IPS DF 19.7 (cell line): ENCODE measurements at regions not wholly inside any gene's neighbourhood (a gene's known extent, or its start where the extent isn't known, plus 50 kb on each side); places are given as distances from the start of the nearest gene placed in this dataset.
A peak's percentile ranks its signal among the peaks of the same experiment; 100 is the strongest.

Experiments
- DNase-seq: peaks from one replicate; pipeline ENCODE4 v3.0.0-alpha.2; 2013; ENCODE audit warnings: low read depth, low spot score

DNA sequence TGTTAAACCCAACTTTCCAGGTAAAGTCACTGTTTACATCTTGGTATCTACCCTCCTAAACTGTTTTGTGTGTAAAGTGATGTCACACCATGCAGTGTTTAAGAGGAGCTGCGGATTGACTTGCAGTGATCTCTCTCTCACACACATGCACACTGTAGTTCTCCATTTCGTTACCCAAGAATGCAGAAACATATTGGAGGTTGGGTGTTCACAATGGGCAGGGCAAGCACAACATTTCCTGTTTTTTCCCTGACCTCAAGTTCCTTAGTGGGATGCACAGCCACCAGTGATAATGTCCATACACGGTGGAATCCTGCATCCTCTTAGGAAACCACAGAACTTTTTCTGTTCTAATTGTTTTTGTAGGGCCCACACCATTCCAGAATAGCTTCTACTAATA, 85.3 kb upstream of the CFAP20DC start:
- no peak for DNase-seq

DNA sequence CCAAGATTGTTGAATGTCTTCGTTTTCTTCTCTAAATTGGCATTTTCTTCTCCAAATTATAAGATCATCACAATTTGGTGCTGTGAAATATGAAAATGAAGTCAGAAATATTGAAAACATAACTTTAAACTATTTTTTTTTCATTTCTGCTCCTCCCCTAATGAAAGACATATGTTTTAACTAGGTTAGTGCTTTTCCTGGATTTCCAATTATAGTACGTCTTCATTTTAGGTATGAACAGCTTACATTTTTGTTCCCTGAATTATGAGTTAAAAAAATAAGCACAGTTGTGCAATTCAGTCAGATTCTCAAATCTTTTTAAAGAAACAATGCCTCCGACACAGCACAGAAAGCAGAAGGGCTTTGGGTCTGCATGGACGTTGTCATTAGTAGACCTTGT, 83.5 kb upstream of the CFAP20DC start:
- DNase-seq, result no peak

DNA sequence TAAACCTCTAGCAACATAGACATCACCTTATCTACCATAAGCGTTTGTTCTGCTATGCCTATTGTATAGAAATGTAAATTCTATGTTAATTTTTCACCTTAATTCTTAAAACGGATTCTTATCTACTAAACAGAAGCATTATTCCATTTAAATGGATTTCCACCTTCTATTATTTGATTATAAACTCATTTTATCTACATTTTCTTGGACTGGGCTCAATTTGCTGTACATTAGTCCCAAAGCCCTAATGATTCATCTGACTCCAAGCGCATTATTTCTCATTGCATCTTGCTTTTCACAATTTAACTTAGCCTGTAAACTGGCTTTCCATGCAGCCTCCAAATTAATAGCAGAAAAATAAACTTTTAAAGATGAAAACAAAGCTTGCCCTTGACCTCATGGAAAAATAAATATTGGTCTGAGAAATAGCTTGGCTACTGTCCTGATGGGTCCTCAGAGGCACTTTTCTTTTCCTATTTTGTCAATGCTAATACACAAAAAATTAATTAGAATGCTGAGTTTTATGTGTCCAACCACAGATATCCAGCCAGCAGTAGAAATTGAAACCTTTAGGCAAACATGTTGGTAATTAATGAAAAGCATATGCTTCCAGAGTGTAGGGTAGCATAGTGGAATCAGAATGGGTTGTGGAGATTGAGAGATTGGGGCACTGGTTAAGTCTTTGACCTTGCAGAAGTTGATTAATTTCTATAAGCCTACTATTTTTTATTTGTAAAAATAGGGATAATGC, 81.4 kb upstream of the CFAP20DC start:
- DNase-seq, result no peak

DNA sequence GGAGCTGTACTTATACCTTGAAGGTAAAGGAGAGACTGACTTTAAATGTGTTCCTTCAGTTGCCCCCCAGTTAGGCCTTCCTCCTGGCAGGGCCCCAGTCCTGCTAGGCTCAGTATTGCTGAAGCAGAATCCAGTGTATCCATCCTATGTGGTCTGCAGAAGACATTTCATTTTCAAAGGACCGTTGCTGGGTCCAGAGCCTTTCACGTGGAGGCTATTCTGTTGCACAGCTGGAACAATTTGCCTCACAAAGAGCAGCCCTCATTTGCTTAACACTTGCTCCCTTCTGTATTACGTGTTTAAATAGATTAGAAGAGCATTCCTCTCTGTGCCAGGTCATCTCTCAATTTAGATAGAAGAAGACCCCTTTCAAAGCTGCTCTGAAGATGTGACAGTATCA, 78.9 kb upstream of the CFAP20DC start:
- peak; percentile 94 for DNase-seq

DNA sequence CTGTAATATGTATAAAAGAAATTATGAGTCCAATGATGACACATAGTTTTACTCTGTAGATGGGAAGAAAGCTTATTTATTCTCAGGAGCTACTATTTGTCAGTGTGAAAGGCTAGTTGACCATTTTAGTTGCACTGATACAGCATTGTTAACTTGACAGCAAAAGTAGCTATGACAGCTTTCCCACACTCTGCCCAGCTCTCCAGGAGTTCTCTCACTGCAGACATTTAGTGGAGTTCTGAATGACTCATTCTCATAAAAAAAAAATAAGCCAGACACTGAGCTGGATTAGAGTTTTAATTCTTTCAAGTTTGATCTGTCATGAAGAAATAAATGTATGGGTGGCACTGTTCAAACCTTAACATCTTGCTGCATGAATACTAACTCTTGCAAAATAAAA, 77.2 kb upstream of the CFAP20DC start:
- no peak for DNase-seq

DNA sequence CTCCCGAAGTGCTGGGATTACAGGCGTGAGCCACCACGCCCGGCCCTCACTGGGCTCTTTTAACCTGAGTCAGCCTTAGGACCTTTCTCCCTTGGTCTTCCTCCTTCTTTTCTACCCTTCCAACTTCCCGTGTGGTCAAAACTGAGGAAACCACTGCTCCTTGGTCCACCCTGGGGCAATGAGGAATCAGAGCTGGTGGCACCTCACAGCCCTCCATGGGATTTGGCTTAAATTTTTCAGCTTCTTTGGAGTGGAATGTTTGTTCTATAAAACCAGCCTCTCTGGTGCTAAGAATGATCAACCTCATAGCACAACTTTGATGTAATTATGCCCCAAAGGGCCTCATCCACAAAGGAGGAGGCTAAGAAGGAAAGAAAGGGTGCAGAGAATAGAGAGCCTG, 76.6 kb upstream of the CFAP20DC start:
- DNase-seq, result no peak

DNA sequence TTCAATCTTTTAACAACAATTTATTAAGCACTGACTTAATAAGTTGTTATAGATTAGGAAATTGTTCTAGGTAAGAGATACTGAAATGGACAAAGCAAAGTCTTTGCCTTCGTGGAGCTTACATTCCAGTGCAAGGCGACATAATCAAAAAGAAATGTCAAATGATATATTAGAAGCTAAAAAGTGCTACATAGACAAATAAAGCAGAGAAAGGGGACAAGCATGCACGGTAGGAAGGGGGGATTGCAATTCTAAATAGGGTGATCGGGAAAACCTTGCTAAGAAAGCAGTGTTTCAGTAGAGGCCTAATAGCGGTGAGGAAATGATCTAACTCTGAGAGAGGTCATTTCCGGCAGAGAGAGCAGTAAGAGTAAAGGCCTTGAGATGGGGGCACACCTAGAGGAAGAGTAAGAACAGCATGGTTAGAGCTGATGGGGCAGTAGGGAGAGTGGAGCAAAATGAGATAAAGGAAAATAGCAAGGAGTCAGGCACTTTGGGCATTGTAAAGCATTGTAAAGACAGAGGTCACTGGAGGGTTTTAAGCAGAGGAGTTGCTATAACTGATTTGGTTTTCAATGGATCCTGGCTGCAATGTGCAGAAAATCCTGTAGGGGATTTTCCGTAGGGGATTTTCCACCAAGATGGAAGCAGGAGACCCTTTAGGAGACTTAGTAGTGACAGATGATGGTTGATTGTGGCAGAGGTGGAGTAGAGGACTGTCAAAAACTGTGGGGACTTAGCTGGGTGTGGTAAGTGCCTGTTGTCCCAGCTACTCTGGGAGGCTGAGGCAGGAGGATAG, 71.7 kb upstream of the CFAP20DC start:
- DNase-seq, result no peak

DNA sequence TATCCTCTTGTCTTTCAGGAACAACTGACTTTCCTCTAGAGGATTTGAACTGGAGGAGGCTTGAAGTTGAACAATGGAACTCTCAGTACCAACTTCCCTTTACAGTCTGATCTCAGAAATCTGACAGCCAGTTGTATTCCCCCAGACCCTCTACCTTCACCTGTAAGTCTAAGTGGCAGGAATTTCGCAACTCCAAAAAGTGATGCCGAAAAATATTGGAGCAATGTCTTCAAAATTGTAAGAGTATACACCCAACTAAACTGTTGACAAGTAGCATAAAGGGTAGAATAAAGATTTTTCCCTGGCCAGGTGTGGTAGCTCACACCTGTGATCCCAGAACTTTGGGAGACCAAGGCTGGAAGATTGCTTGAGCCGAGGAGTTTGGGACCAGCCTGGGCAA, 69.1 kb upstream of the CFAP20DC start:
- no peak for DNase-seq

DNA sequence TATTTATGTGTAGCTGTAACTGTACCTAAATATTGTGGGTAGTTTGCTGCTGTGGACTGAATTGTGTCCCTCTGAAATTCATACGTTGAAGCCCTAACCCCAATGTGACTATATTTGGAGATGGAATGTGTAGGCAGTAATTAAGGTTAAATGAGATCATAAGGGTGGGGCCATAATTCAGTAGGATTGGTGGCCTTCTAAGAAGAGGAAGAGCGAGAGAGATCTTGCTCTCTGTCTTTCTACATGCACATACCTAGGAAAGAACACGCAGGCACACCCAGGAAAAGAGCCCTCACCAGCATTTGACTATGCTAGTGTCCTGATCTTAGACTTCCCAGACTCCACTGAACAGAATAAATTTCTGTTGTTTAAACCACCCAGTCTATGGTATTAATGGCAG, 67.6 kb upstream of the CFAP20DC start:
- DNase-seq, result no peak

DNA sequence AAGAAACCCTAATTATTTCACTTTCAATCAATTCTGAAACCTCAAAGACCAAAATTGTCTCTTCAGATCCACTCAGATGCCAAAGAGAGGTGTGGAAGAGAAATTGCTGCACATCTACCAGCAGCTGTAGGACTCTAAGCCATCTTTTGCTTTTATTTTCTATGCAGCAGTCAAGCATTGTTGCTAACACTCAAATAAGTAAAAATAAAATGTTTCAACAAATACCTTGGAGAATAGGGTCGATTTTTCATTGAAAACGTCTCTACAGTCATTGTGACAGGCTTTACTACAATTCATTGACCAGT, 66.4 kb upstream of the CFAP20DC start:
- no peak for DNase-seq

DNA sequence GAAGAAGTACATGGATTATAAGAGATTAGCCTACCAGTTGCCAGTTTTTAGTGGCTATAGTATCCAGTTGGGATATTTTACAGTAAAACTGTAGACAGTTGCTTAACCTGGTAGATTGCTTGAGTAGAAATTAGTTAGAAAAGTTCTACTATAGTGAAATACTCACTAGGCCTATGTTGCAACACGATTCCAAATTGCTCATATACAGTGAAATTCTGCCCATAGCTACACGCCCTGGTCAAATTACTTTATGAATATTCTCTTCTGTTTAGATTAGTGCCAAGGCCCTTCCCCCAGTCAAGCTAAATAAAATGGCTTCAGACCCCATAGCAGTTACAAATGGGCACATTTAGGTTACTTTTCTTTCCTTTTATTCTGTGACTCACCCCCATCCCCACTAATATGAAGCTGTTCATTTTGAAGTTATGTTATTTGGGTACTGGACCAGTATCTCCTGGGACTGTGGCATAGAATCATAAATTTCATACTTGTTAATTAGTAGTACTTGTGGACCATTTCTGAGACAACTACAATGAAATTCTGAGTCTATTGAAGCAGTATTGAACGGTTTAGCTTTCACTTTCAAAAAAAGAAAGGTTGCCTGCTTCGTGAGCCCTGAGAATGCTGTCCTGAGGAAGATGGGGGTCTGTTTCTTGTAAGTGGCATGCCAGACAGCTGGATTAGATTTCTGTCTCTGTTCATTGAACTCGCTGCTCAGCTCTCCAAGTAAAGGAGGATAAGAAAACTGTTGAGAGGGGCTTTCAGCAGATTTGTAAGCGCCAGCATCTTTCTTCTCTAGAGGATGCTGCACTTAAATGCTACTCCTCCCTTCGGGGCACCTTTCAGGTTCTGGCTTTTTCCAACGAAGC, 65.8 kb upstream of the CFAP20DC start:
- DNase-seq, result no peak

DNA sequence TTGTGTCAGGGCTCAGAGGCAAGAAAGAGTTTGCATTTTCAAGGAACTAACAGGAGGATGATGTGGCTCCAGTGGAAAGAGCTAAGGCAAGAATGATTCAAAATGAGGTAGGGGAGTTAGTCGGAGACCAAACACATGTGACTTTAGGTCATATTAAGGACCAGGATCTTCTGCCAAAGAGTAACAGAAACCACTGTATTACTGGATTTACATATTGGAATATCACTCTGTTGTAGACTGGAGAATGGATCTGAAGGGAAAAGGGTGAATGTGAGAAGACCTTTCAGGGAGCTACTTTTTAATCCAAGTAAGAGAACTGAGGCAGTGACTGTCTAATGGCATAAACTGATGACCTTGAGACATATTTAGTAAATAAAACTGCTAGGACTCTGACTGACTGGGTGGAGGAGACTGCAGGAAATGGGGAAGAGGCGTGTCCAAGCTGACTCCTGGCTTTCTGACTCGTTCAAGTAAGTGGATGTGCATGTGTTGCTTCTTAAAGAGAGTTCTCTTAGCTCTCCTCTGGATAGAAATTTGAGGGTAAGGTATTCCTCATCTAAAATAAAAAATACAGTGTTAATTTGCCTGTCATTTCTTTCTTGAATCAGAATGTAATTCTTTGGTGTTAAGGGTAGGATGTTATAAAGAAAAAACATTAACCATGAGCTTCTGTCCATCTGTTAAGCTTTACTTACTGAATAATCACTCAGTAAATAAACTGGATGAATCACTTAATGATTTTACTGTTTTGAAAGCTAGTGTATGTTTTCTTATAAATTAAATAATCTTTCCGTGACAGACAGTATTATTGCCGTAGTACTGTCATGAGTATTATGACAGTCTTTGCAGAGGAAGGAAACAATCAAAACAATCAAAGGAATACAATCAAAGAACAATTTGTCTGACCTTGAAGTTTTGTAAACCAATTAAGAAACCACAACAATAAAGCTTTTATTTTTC, 58.3 kb upstream of the CFAP20DC start:
- DNase-seq, result no peak

DNA sequence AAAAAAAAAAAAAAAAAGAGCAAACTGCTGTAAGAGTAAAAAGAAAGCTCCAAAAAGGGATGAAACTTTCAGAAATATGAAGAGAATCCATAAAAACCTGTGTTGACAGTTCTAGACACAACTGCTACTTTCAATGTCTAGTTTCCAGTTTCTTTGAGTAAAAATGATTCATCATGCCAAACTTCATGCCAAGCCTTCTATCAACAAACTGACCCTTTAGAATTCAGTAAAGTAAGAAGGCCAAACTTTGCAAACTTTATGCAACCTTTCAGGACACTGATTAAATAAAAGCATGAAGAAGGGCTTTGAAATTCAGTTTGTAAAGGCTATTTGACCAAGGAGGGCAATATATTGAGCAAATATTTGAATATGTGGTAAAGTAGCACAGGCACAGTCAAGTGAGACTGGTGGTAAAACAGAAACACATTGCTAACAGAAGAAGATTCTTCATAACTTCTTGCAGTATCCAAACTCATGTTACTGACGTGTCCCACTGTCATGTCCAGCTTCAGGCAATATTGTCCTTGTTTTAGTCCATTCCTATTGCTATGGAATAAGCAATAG, 56.3 kb upstream of the CFAP20DC start:
- no peak for DNase-seq

DNA sequence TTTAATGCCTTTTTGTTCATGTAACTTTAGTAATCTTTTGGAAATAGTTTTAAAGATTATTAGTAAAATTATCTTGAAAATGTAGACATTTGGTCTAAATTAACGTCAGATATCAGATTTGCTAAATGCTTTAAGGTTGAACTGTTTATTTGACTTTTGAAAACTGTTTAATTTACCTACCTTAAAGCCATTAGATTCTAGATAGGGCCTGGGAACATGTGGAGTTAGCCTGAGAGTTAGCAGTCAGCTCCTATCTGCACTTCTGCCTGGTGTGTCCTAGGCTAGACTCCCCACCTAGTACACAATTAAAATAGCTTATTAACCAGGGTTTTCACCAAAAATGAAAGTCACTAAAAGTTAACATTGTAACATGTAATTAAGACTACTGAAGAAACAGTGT, 53.7 kb upstream of the CFAP20DC start:
- no peak for DNase-seq

DNA sequence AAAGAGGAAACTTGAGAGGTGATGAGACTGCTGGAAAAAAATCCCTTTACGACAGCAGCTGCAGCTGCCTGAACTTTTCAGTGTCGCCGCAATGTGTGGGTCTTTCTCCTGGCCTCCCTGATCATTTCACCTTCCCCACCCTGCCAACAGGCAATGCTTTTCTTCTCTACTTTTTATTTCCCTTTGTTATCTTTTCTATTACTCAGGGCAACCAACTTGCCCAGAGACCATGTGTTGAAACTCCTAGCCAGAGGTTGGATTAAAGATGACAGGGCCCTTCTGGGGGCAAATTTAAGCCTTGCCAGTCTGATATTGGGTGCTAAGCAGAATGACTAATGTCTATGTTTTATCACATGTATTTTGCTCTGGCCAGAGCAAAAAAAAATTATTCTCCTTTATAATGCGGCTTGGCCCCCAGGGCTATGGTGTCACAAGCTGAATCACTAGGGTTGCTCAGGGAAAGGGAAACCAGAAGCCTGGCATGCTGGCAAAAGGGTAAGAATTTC, 51.5 kb upstream of the CFAP20DC start:
- DNase-seq, result no peak
